Breast epithelium (tissue), 4 donors: ENCODE measurements at regions not wholly inside any gene's neighbourhood (a gene's known extent, or its start where the extent isn't known, plus 50 kb on each side); places are given as distances from the start of the nearest gene placed in this dataset.

Experiments used
- DNase-seq, 2 donors: peaks; one replicate each; pipeline ENCODE4 v3.0.0-alpha.2; 2019; ENCODE audit warnings: low spot score in 2 of 2
- H3K27ac ChIP-seq, 2 donors: fragments of 200-600 bp; sonication (generic) in 1 of 2; one replicate each; pipeline ENCODE4 v1.5.1; 2016 to 2019; ENCODE audit warnings: mild to moderate bottlenecking in 1 of 2
- H3K27me3 ChIP-seq, 2 donors: fragments of 200-600 bp; sonication (generic) in 1 of 2; one replicate each; pipeline versions ENCODE4 v1.5.1 to v1.6.0; 2017 to 2019; ENCODE audit warnings: control low read depth in 1 of 2, mild to moderate bottlenecking in 1 of 2
- H3K36me3 ChIP-seq: fragments of 200-600 bp; one replicate; pipeline ENCODE4 v1.5.1; 2019
- H3K4me1 ChIP-seq, 2 donors: fragments of 200-600 bp; sonication (generic); one replicate each; pipeline ENCODE4 v1.5.1; 2016 to 2019; ENCODE audit warnings: control low read depth in 1 of 2
- H3K4me3 ChIP-seq, 3 donors: fragments of 200-600 bp; sonication (generic); 1 replicate in 2 of 3; 2 replicates in 1 of 3; pipeline ENCODE4 v1.5.1; 2016 to 2019; ENCODE audit warnings: mild to moderate bottlenecking in 3 of 3, moderate library complexity in 2 of 3
- H3K9me3 ChIP-seq, 2 donors: fragments of 200-600 bp; sonication (generic) in 1 of 2; one replicate each; pipeline ENCODE4 v1.5.1; 2016 to 2019; ENCODE audit warnings: control low read depth in 1 of 2
- CTCF ChIP-seq, 3 donors: fragments of 450-650 bp; IDR thresholded peaks; one replicate each; pipeline ENCODE4 v1.5.1; 2016 to 2017; ENCODE audit warnings: antibody characterized with exemption in 3 of 3, mild to moderate bottlenecking in 3 of 3, moderate library complexity in 3 of 3
- POLR2A ChIP-seq: fragments of 450-650 bp; IDR thresholded peaks from one replicate; pipeline ENCODE4 v1.6.1; 2016; ENCODE audit warnings: antibody characterized with exemption, mild to moderate bottlenecking, moderate library complexity
- POLR2AphosphoS5 ChIP-seq, 3 donors: sonication (generic); formaldehyde crosslinking; IDR thresholded peaks; one replicate each; pipeline ENCODE4 v1.6.1; 2017; ENCODE audit warnings: antibody characterized with exemption in 3 of 3
- intact Hi-C: fragments of 100-400 bp; cut with DNase I; formaldehyde crosslinking; loops from one replicate; pipeline ENCODE4 v1.15.1; 2023; ENCODE audit warnings: low total_unique reads

GRCh38 chr5:60287174-60287771, 393.7 kb upstream of the PDE4D start:
- Histone ChIP-seq H3K36me3 (no peaks in the 10 kb centered on the region), H3K9me3 (no peaks in the 10 kb centered on the region), H3K4me1 (no peaks in the 10 kb centered on the region), H3K4me3 (no peak overlapping the region), H3K27me3 (no peaks in the 10 kb centered on the region), H3K27ac (no peak overlapping the region)
- intact Hi-C loops = no loop called here
- TF ChIP-seq POLR2A (no peak), CTCF (IDR thresholded peaks at IDR 0.05) (peak in 1 of 3 donors; percentile 21)
- DNase-seq = no peak

DNA sequence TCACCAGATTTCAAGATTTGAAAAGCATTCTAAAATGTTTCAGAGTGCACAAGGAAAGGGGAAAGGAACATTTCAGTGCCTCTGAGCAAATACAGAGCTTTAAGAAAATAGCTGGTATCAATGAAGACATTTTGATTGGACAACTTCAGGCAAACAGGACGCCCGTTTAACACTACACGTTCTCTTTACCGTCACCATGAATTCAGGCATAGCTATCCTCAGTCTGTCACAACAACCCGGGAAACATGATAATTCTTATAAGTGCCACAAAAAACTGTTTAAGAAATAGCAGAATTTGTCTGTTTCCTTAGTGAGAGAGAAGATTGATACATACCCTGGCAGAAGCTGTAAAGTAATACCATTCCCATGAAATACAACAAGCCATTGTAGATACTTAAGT, 392.4 kb upstream of the PDE4D start:
- no peaks in the 10 kb centered on the region for H3K27me3 ChIP-seq
- no peak overlapping the region for H3K27ac ChIP-seq
- TF ChIP-seq POLR2AphosphoS5 (IDR thresholded peaks at IDR 0.05) (no peak), CTCF (IDR thresholded peaks at IDR 0.05) (no peak), POLR2A (no peak)
- H3K36me3 ChIP-seq = no peaks in the 10 kb centered on the region
- DNase-seq = no peak
- H3K4me1 ChIP-seq = no peaks in the 10 kb centered on the region
- H3K9me3 ChIP-seq = no peaks in the 10 kb centered on the region
- intact Hi-C loops = no loop called here
- H3K4me3 ChIP-seq = no peak overlapping the region

GRCh38 chr5:60280943-60281342, 387.4 kb upstream of the PDE4D start:
- intact Hi-C loops = no loop called here
- H3K36me3 ChIP-seq = no peaks in the 10 kb centered on the region
- TF ChIP-seq POLR2AphosphoS5 (IDR thresholded peaks at IDR 0.05) = no peak
- no peak for TF ChIP-seq POLR2A
- TF ChIP-seq CTCF (IDR thresholded peaks at IDR 0.05) = no peak

GRCh38 chr5:60277941-60278340, 384.4 kb upstream of the PDE4D start:
- H3K9me3 ChIP-seq = no peaks in the 10 kb centered on the region
- no peaks in the 10 kb centered on the region for H3K27me3 ChIP-seq
- H3K4me3 ChIP-seq = no peak overlapping the region
- no peaks in the 10 kb centered on the region for H3K4me1 ChIP-seq
- H3K27ac ChIP-seq = no peak overlapping the region
- DNase-seq = no peak
- TF ChIP-seq POLR2A (no peak), POLR2AphosphoS5 (IDR thresholded peaks at IDR 0.05) (no peak), CTCF (IDR thresholded peaks at IDR 0.05) (no peak)
- intact Hi-C loops = no loop called here
- no peaks in the 10 kb centered on the region for H3K36me3 ChIP-seq

More at GRCh38 chr5:60280943-60281342, 387.4 kb upstream of the PDE4D start:
- Histone ChIP-seq H3K27ac (no peak overlapping the region), H3K4me3 (no peak overlapping the region), H3K4me1 (no peaks in the 10 kb centered on the region), H3K27me3 (no peaks in the 10 kb centered on the region), H3K9me3 (no peaks in the 10 kb centered on the region)
- no peak for DNase-seq

- Histone ChIP-seq H3K36me3 (no peaks in the 10 kb centered on the region), H3K27ac (no peak overlapping the region), H3K4me3 (no peak overlapping the region), H3K9me3 (no peaks in the 10 kb centered on the region), H3K4me1 (no peaks in the 10 kb centered on the region), H3K27me3 (no peaks in the 10 kb centered on the region)
- TF ChIP-seq POLR2A (no peak), POLR2AphosphoS5 (IDR thresholded peaks at IDR 0.05) (no peak), CTCF (IDR thresholded peaks at IDR 0.05) (no peak)
- intact Hi-C loops = no loop called here
- DNase-seq = no peak
These were observed 381.2 kb upstream of the PDE4D start for GRCh38 chr5:60274747-60275146.
